ENCODE measurements at regions not wholly inside any gene's neighbourhood (a gene's known extent, or its start where the extent isn't known, plus 50 kb on each side); places are given as distances from the start of the nearest gene placed in this dataset.

DNA sequence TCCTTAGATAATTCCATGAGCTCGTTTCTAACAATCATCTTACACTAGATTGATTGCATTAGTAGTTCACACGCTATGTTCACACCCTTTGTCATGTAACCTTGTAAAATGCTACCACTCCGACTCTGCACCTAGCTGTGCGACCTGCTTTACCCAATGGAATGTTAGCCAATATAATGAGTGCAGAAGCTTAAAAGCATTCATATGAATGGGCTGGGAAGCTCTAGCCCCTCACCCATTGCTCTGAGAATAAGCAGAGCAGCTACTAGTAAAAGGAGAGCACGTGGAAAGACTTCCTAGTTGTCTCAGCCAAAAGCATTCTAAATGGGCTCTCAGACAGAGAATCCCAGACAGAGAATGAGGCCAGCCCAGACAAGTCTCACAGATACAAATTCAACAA, 410.6 kb upstream of the UBE2E2 start:
- TF ChIP-seq POLR2AphosphoS5 (IDR thresholded peaks at IDR 0.05; ENCODE audit: low read depth, low read length), result no peak
- TF ChIP-seq, protein P1, sequence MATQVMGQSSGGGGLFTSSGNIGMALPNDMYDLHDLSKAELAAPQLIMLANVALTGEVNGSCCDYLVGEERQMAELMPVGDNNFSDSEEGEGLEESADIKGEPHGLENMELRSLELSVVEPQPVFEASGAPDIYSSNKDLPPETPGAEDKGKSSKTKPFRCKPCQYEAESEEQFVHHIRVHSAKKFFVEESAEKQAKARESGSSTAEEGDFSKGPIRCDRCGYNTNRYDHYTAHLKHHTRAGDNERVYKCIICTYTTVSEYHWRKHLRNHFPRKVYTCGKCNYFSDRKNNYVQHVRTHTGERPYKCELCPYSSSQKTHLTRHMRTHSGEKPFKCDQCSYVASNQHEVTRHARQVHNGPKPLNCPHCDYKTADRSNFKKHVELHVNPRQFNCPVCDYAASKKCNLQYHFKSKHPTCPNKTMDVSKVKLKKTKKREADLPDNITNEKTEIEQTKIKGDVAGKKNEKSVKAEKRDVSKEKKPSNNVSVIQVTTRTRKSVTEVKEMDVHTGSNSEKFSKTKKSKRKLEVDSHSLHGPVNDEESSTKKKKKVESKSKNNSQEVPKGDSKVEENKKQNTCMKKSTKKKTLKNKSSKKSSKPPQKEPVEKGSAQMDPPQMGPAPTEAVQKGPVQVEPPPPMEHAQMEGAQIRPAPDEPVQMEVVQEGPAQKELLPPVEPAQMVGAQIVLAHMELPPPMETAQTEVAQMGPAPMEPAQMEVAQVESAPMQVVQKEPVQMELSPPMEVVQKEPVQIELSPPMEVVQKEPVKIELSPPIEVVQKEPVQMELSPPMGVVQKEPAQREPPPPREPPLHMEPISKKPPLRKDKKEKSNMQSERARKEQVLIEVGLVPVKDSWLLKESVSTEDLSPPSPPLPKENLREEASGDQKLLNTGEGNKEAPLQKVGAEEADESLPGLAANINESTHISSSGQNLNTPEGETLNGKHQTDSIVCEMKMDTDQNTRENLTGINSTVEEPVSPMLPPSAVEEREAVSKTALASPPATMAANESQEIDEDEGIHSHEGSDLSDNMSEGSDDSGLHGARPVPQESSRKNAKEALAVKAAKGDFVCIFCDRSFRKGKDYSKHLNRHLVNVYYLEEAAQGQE (IDR thresholded peaks at IDR 0.05; ENCODE audit: insufficient read depth in 1 of 2, low read depth in 2 of 2, low read length in 2 of 2), result no peak
- no peak for TF ChIP-seq SIN3A (IDR thresholded peaks at IDR 0.05; ENCODE audit: borderline replicate concordance, insufficient read depth, low read length)
